ENCODE measurements at regions not wholly inside any gene's neighbourhood (a gene's known extent, or its start where the extent isn't known, plus 50 kb on each side); places are given as distances from the start of the nearest gene placed in this dataset.

GRCh38 chr1:87866416-87866815, 537.7 kb downstream of the LMO4 start:
- H3K4me3 ChIP-seq (ENCODE audit: control insufficient read depth in 1 of 2, extremely low read depth in 1 of 2, low read length in 1 of 2): no peak overlapping the region
- no peaks in the 10 kb centered on the region for H3K27me3 ChIP-seq (replicated peaks in 1 of 2; ENCODE audit: control insufficient read depth in 2 of 2, extremely low read depth in 1 of 2, insufficient read depth in 2 of 2, low read length in 1 of 2)
- POLR2A ChIA-PET: no interaction called here
- Mint-ChIP-seq H3K27me3 (no peaks in the 10 kb centered on the region), H3K36me3 (no peaks in the 10 kb centered on the region), H3K27ac (no peak overlapping the region), H3K9me3 (peaks cover 3 to 8% (median 8%) of the 10 kb centered on the region in 3 donors), H3K4me1 (peaks cover 6 to 7% (median 7%) of the 10 kb centered on the region in 3 donors), H3K4me3 (no peak overlapping the region)
- H3K4me1 ChIP-seq (ENCODE audit: control insufficient read depth in 1 of 2, extremely low read depth in 1 of 2, insufficient read depth in 2 of 2, low read length in 2 of 2): peaks cover 0 to 7% of the 10 kb centered on the region in 2 experiments
- CTCF ChIA-PET: no interaction called here
- WGBS (ENCODE audit: insufficient coverage): no CpG with 5 or more reads among the region's 3 CpGs
- DNase-seq (no peak), ATAC-seq (replicated peaks in 1 of 4) (no peak)
- H3K36me3 ChIP-seq (ENCODE audit: control insufficient read depth in 2 of 2, extremely low read depth in 1 of 2, insufficient read depth in 1 of 2, low read length in 1 of 2): no peaks in the 10 kb centered on the region
- H3K27ac ChIP-seq (ENCODE audit: low read length): no peak overlapping the region
- no peaks in the 10 kb centered on the region for H3K9me3 ChIP-seq

- Histone ChIP-seq H3K27me3 (replicated peaks in 1 of 2; ENCODE audit: control insufficient read depth in 2 of 2, extremely low read depth in 1 of 2, insufficient read depth in 2 of 2, low read length in 1 of 2) (no peaks in the 10 kb centered on the region), H3K36me3 (ENCODE audit: control insufficient read depth in 2 of 2, extremely low read depth in 1 of 2, insufficient read depth in 1 of 2, low read length in 1 of 2) (no peaks in the 10 kb centered on the region), H3K4me1 (ENCODE audit: control insufficient read depth in 1 of 2, extremely low read depth in 1 of 2, insufficient read depth in 2 of 2, low read length in 2 of 2) (peaks cover 0 to 7% of the 10 kb centered on the region in 2 experiments), H3K27ac (ENCODE audit: low read length) (no peak overlapping the region), H3K4me3 (ENCODE audit: control insufficient read depth in 1 of 2, extremely low read depth in 1 of 2, low read length in 1 of 2) (no peak overlapping the region), H3K9me3 (no peaks in the 10 kb centered on the region)
- no peak overlapping the region for H3K27ac Mint-ChIP-seq
- DNase-seq (no peak), ATAC-seq (replicated peaks in 1 of 4) (no peak)
- POLR2A ChIA-PET: no interaction called here
- no peak overlapping the region for H3K4me3 Mint-ChIP-seq
- no CpG with 5 or more reads among the region's 1 CpG for WGBS (ENCODE audit: insufficient coverage)
- no peaks in the 10 kb centered on the region for H3K36me3 Mint-ChIP-seq
- no peaks in the 10 kb centered on the region for H3K27me3 Mint-ChIP-seq
- peaks cover 3 to 8% (median 8%) of the 10 kb centered on the region in 3 donors for H3K9me3 Mint-ChIP-seq
- CTCF ChIA-PET: no interaction called here
- peaks cover 6 to 9% (median 7%) of the 10 kb centered on the region in 3 donors for H3K4me1 Mint-ChIP-seq
These were observed 538.9 kb downstream of the LMO4 start for GRCh38 chr1:87867626-87868025.

GRCh38 chr1:87869567-87869966, 540.9 kb downstream of the LMO4 start:
- DNase-seq (no peak), ATAC-seq (replicated peaks in 1 of 4) (no peak)
- WGBS (ENCODE audit: insufficient coverage): 57% methylated on average over 1 of the region's 1 CpG
- H3K27me3 Mint-ChIP-seq: no peaks in the 10 kb centered on the region
- H3K36me3 Mint-ChIP-seq: no peaks in the 10 kb centered on the region
- Histone ChIP-seq H3K4me1 (ENCODE audit: control insufficient read depth in 1 of 2, extremely low read depth in 1 of 2, insufficient read depth in 2 of 2, low read length in 2 of 2) (peaks cover 0 to 5% of the 10 kb centered on the region in 2 experiments), H3K9me3 (no peaks in the 10 kb centered on the region), H3K27me3 (replicated peaks in 1 of 2; ENCODE audit: control insufficient read depth in 2 of 2, extremely low read depth in 1 of 2, insufficient read depth in 2 of 2, low read length in 1 of 2) (no peaks in the 10 kb centered on the region), H3K27ac (ENCODE audit: low read length) (no peak overlapping the region), H3K4me3 (ENCODE audit: control insufficient read depth in 1 of 2, extremely low read depth in 1 of 2, low read length in 1 of 2) (no peak overlapping the region), H3K36me3 (ENCODE audit: control insufficient read depth in 2 of 2, extremely low read depth in 1 of 2, insufficient read depth in 1 of 2, low read length in 1 of 2) (no peaks in the 10 kb centered on the region)
- CTCF ChIA-PET: no interaction called here
- H3K4me1 Mint-ChIP-seq: peaks cover 3 to 5% (median 5%) of the 10 kb centered on the region in 3 donors
- POLR2A ChIA-PET: no interaction called here
- no peak overlapping the region for H3K27ac Mint-ChIP-seq
- H3K4me3 Mint-ChIP-seq: no peak overlapping the region
- peaks cover 3 to 8% (median 8%) of the 10 kb centered on the region in 3 donors for H3K9me3 Mint-ChIP-seq

GRCh38 chr1:87872189-87872588, 543.5 kb downstream of the LMO4 start:
- CTCF ChIA-PET: no interaction called here
- H3K4me3 Mint-ChIP-seq: no peak overlapping the region
- H3K27ac ChIP-seq (ENCODE audit: low read length): no peak overlapping the region

GRCh38 chr1:87872692-87873091, 544.0 kb downstream of the LMO4 start:
- WGBS (ENCODE audit: insufficient coverage): no CpG with 5 or more reads among the region's 3 CpGs
- ATAC-seq (replicated peaks in 1 of 4): no peak
- Histone ChIP-seq H3K9me3 (no peaks in the 10 kb centered on the region), H3K27ac (ENCODE audit: low read length) (no peak overlapping the region), H3K4me3 (ENCODE audit: control insufficient read depth in 1 of 2, extremely low read depth in 1 of 2, low read length in 1 of 2) (no peak overlapping the region), H3K27me3 (replicated peaks in 1 of 2; ENCODE audit: control insufficient read depth in 2 of 2, extremely low read depth in 1 of 2, insufficient read depth in 2 of 2, low read length in 1 of 2) (no peaks in the 10 kb centered on the region), H3K36me3 (ENCODE audit: control insufficient read depth in 2 of 2, extremely low read depth in 1 of 2, insufficient read depth in 1 of 2, low read length in 1 of 2) (no peaks in the 10 kb centered on the region), H3K4me1 (ENCODE audit: control insufficient read depth in 1 of 2, extremely low read depth in 1 of 2, insufficient read depth in 2 of 2, low read length in 2 of 2) (no peaks in the 10 kb centered on the region)
- no peak for DNase-seq
- Mint-ChIP-seq H3K4me3 (no peak overlapping the region), H3K36me3 (no peaks in the 10 kb centered on the region), H3K27ac (no peak overlapping the region), H3K27me3 (no peaks in the 10 kb centered on the region), H3K4me1 (peaks cover 0 to 1% (median 0%) of the 10 kb centered on the region in 3 donors), H3K9me3 (no peaks in the 10 kb centered on the region)
- POLR2A ChIA-PET: no interaction called here
- CTCF ChIA-PET: no interaction called here

More at GRCh38 chr1:87872189-87872588, 543.5 kb downstream of the LMO4 start:
- Mint-ChIP-seq H3K9me3 (no peaks in the 10 kb centered on the region), H3K27ac (no peak overlapping the region), H3K4me1 (peaks cover 0 to 1% (median 0%) of the 10 kb centered on the region in 3 donors), H3K27me3 (no peaks in the 10 kb centered on the region), H3K36me3 (no peaks in the 10 kb centered on the region)
- H3K4me3 ChIP-seq (ENCODE audit: control insufficient read depth in 1 of 2, extremely low read depth in 1 of 2, low read length in 1 of 2): no peak overlapping the region
- no peaks in the 10 kb centered on the region for H3K36me3 ChIP-seq (ENCODE audit: control insufficient read depth in 2 of 2, extremely low read depth in 1 of 2, insufficient read depth in 1 of 2, low read length in 1 of 2)
- DNase-seq: no peak
- no peaks in the 10 kb centered on the region for H3K27me3 ChIP-seq (replicated peaks in 1 of 2; ENCODE audit: control insufficient read depth in 2 of 2, extremely low read depth in 1 of 2, insufficient read depth in 2 of 2, low read length in 1 of 2)
- ATAC-seq (replicated peaks in 1 of 4): no peak
- POLR2A ChIA-PET: no interaction called here
- no peaks in the 10 kb centered on the region for H3K4me1 ChIP-seq (ENCODE audit: control insufficient read depth in 1 of 2, extremely low read depth in 1 of 2, insufficient read depth in 2 of 2, low read length in 2 of 2)
- no peaks in the 10 kb centered on the region for H3K9me3 ChIP-seq
- no CpG with 5 or more reads among the region's 2 CpGs for WGBS (ENCODE audit: insufficient coverage)

GRCh38 chr1:87878873-87879272, 550.2 kb downstream of the LMO4 start:
- Mint-ChIP-seq H3K9me3 (no peaks in the 10 kb centered on the region), H3K27ac (no peak overlapping the region), H3K4me3 (no peak overlapping the region), H3K27me3 (peaks cover 3 to 6% of the 10 kb centered on the region in 2 donors), H3K36me3 (no peaks in the 10 kb centered on the region), H3K4me1 (no peaks in the 10 kb centered on the region)
- no peak overlapping the region for H3K27ac ChIP-seq (ENCODE audit: low read length)
- no peaks in the 10 kb centered on the region for H3K4me1 ChIP-seq (ENCODE audit: control insufficient read depth in 1 of 2, extremely low read depth in 1 of 2, insufficient read depth in 2 of 2, low read length in 2 of 2)
- ChIA-PET POLR2A (interaction anchor here in 1 of 2 donors (0.6 kb wide), 1 partner anchor 23 kb away, joined by 3 read pairs; no protein-coding TSS in a partner anchor), CTCF (no interaction called here)
- no peak overlapping the region for H3K4me3 ChIP-seq (ENCODE audit: control insufficient read depth in 1 of 2, extremely low read depth in 1 of 2, low read length in 1 of 2)
- H3K9me3 ChIP-seq: no peaks in the 10 kb centered on the region
- ATAC-seq (replicated peaks in 1 of 4): no peak
- no peaks in the 10 kb centered on the region for H3K27me3 ChIP-seq (replicated peaks in 1 of 2; ENCODE audit: control insufficient read depth in 2 of 2, extremely low read depth in 1 of 2, insufficient read depth in 2 of 2, low read length in 1 of 2)
- H3K36me3 ChIP-seq (ENCODE audit: control insufficient read depth in 2 of 2, extremely low read depth in 1 of 2, insufficient read depth in 1 of 2, low read length in 1 of 2): no peaks in the 10 kb centered on the region
- no peak for DNase-seq

GRCh38 chr1:87880098-87880760, 551.5 kb downstream of the LMO4 start:
- no peak for ATAC-seq (replicated peaks in 1 of 4)

More at GRCh38 chr1:87880098-87880760, 551.5 kb downstream of the LMO4 start:
- ChIA-PET POLR2A (no interaction called here), CTCF (no interaction called here)
- DNase-seq: no peak
- H3K4me3 ChIP-seq (ENCODE audit: control insufficient read depth in 1 of 2, extremely low read depth in 1 of 2, low read length in 1 of 2): no peak overlapping the region
- Mint-ChIP-seq H3K4me3 (no peak overlapping the region), H3K36me3 (no peaks in the 10 kb centered on the region), H3K27me3 (peaks cover 3 to 6% of the 10 kb centered on the region in 2 donors), H3K9me3 (no peaks in the 10 kb centered on the region), H3K27ac (no peak overlapping the region), H3K4me1 (no peaks in the 10 kb centered on the region)
- H3K27ac ChIP-seq (ENCODE audit: low read length): no peak overlapping the region
- no peaks in the 10 kb centered on the region for H3K9me3 ChIP-seq
- 97% methylated on average over 2 of the region's 5 CpGs for WGBS (ENCODE audit: insufficient coverage)
- H3K36me3 ChIP-seq (ENCODE audit: control insufficient read depth in 2 of 2, extremely low read depth in 1 of 2, insufficient read depth in 1 of 2, low read length in 1 of 2): no peaks in the 10 kb centered on the region
- no peaks in the 10 kb centered on the region for H3K4me1 ChIP-seq (ENCODE audit: control insufficient read depth in 1 of 2, extremely low read depth in 1 of 2, insufficient read depth in 2 of 2, low read length in 2 of 2)
- no peaks in the 10 kb centered on the region for H3K27me3 ChIP-seq (replicated peaks in 1 of 2; ENCODE audit: control insufficient read depth in 2 of 2, extremely low read depth in 1 of 2, insufficient read depth in 2 of 2, low read length in 1 of 2)
